ENCODE measurements at regions not wholly inside any gene's neighbourhood (a gene's known extent, or its start where the extent isn't known, plus 50 kb on each side); places are given as distances from the start of the nearest gene placed in this dataset.

DNA sequence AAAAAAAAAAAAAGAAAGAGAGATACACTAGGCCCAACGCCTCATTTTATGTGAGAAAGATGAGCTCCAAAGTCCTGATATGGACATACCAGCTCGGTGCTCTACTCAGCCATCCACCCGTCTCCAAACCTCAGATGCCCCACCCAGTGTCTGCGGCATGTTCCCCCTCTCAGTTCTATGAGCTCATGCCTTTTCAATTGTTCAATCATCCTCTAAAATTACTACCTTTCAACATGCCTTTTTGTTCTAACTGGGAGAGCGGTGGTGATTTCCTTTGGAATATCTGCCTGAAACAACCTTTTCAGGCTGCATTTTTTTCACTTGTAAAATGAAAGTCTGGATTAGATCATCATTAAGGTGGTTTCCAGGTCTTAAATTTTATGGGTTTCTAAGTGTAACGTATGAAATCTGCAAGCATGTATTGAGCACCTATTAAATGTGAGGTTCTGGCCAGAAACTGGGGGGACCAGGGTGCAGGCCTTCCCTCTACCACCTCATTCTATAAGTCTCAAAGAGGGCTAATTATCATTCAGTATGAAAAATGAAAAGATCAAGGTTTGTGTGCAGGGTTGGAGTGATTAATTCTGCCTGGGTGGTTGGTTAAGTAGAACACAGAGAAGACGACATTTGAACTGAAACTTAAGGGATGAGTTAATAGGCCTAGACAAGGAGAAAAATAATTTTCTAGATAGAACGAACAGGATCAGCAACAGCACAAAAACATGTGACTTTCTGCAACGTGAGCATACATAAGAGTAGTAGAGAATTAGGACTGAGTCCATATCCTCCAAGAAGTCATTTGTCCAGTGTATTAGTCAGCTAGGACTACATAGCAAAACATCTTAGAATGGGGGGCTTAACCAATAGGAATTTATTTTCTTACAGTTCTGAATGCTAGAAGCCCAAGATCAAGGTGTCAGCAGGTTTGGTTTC is 87.4 kb upstream of the GLS start:
- TF ChIP-seq REST (IDR thresholded peaks at IDR 0.05; ENCODE audit: insufficient replicate concordance, low read depth), result no peak
- TF ChIP-seq, protein P1, sequence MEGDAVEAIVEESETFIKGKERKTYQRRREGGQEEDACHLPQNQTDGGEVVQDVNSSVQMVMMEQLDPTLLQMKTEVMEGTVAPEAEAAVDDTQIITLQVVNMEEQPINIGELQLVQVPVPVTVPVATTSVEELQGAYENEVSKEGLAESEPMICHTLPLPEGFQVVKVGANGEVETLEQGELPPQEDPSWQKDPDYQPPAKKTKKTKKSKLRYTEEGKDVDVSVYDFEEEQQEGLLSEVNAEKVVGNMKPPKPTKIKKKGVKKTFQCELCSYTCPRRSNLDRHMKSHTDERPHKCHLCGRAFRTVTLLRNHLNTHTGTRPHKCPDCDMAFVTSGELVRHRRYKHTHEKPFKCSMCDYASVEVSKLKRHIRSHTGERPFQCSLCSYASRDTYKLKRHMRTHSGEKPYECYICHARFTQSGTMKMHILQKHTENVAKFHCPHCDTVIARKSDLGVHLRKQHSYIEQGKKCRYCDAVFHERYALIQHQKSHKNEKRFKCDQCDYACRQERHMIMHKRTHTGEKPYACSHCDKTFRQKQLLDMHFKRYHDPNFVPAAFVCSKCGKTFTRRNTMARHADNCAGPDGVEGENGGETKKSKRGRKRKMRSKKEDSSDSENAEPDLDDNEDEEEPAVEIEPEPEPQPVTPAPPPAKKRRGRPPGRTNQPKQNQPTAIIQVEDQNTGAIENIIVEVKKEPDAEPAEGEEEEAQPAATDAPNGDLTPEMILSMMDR (IDR thresholded peaks at IDR 0.05; ENCODE audit: insufficient read depth, low read length), result no peak
- no peak for TF ChIP-seq SPI1 (IDR thresholded peaks at IDR 0.05; ENCODE audit: borderline replicate concordance, low read depth)
- TF ChIP-seq POLR2AphosphoS5 (IDR thresholded peaks at IDR 0.05; ENCODE audit: low read depth), result no peak

Measured in HL-60 (cell line).